Renal pelvis (tissue), 1 donor: ENCODE measurements at regions not wholly inside any gene's neighbourhood (a gene's known extent, or its start where the extent isn't known, plus 50 kb on each side); places are given as distances from the start of the nearest gene placed in this dataset.
"Not testable (repeated sequence)": the region's sequence is repeated elsewhere in the genome, so short reads cannot be mapped to it uniquely, and the experiment has no call there.

Experiments
- DNase-seq: peaks from one replicate; pipeline ENCODE4 v3.0.0-alpha.2; 2013

- DNase-seq = peak; percentile 46
Observed at GRCh38 chr3:94336046-94336753, 273.3 kb downstream of the NSUN3 start.

GRCh38 chr3:94345101-94345500, 282.2 kb downstream of the NSUN3 start:
- DNase-seq = no peak

- DNase-seq = no peak
Observed at GRCh38 chr3:94349310-94349878, 286.5 kb downstream of the NSUN3 start.

GRCh38 chr3:94356581-94356980, 293.7 kb downstream of the NSUN3 start:
- DNase-seq = no peak

GRCh38 chr3:94359996-94360395, 297.1 kb downstream of the NSUN3 start:
- DNase-seq = no peak

GRCh38 chr3:94360987-94361386, 298.1 kb downstream of the NSUN3 start:
- DNase-seq = no peak

GRCh38 chr3:94362393-94362792, 299.5 kb downstream of the NSUN3 start:
- no peak for DNase-seq

- DNase-seq = no peak
Observed at GRCh38 chr3:94365006-94365405, 302.1 kb downstream of the NSUN3 start.

- DNase-seq = no peak
Observed at GRCh38 chr3:94372026-94372425, 309.2 kb downstream of the NSUN3 start.

GRCh38 chr3:94373456-94373855, 310.6 kb downstream of the NSUN3 start:
- no peak for DNase-seq

GRCh38 chr3:94374439-94375161, 311.7 kb downstream of the NSUN3 start:
- DNase-seq = no peak

- DNase-seq = not testable (repeated sequence)
Observed at GRCh38 chr3:94377123-94377696, 314.3 kb downstream of the NSUN3 start.

- not testable (repeated sequence) for DNase-seq
Observed at GRCh38 chr3:94377863-94378262, 315.0 kb downstream of the NSUN3 start.

- DNase-seq = no peak
Observed at GRCh38 chr3:94378322-94378721, 315.5 kb downstream of the NSUN3 start.

GRCh38 chr3:94379264-94379663, 316.4 kb downstream of the NSUN3 start:
- DNase-seq = no peak

GRCh38 chr3:94394885-94395284, 332.0 kb downstream of the NSUN3 start:
- no peak for DNase-seq

GRCh38 chr3:94395851-94396250, 333.0 kb downstream of the NSUN3 start:
- no peak for DNase-seq

GRCh38 chr3:94398036-94398435, 335.2 kb downstream of the NSUN3 start:
- no peak for DNase-seq

- DNase-seq = no peak
Observed at GRCh38 chr3:94401466-94401865, 338.6 kb downstream of the NSUN3 start.

GRCh38 chr3:94402126-94402525, 339.3 kb downstream of the NSUN3 start:
- no peak for DNase-seq

GRCh38 chr3:94405258-94406035, 342.6 kb downstream of the NSUN3 start:
- DNase-seq = no peak

- no peak for DNase-seq
Observed at GRCh38 chr3:94406595-94406994, 343.7 kb downstream of the NSUN3 start.
